ENCODE measurements at regions not wholly inside any gene's neighbourhood (a gene's known extent, or its start where the extent isn't known, plus 50 kb on each side); places are given as distances from the start of the nearest gene placed in this dataset.

DNA sequence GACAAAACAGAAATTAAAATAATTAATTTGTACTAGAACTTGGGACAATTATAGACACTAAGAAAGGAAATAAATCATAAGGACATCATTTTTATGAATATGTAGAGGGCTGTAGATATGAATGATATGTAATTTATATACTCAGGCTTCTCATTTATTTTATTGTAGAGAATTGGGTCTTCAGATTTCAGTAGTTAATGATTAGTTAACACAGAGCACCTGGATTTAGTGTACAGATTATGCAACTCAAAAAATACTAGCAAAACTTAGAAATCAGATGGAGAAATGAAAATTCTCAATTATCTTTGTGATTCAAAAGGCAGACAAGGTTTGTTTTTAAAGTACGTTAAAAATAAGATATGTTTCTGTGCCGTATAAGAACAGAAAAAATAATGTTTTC is 1311.7 kb upstream of the SLC39A10 start:
- TF ChIP-seq, protein P1, sequence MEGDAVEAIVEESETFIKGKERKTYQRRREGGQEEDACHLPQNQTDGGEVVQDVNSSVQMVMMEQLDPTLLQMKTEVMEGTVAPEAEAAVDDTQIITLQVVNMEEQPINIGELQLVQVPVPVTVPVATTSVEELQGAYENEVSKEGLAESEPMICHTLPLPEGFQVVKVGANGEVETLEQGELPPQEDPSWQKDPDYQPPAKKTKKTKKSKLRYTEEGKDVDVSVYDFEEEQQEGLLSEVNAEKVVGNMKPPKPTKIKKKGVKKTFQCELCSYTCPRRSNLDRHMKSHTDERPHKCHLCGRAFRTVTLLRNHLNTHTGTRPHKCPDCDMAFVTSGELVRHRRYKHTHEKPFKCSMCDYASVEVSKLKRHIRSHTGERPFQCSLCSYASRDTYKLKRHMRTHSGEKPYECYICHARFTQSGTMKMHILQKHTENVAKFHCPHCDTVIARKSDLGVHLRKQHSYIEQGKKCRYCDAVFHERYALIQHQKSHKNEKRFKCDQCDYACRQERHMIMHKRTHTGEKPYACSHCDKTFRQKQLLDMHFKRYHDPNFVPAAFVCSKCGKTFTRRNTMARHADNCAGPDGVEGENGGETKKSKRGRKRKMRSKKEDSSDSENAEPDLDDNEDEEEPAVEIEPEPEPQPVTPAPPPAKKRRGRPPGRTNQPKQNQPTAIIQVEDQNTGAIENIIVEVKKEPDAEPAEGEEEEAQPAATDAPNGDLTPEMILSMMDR (conservative IDR thresholded peaks at IDR 0.05) = no peak
- TF ChIP-seq EZH2 (IDR thresholded peaks at IDR 0.05; ENCODE audit: low read depth) = no peak

Data from PC-9 (cell line).